Activated CD4-positive, alpha-beta T cell treated with anti-CD3 and anti-CD28 coated beads, Interleukin-2, amount 50 U/mL, for 48 hours (primary cell): ENCODE measurements at regions not wholly inside any gene's neighbourhood (a gene's known extent, or its start where the extent isn't known, plus 50 kb on each side); places are given as distances from the start of the nearest gene placed in this dataset.

Experiments
- DNase-seq, 2 experiments: peaks; one replicate each; pipeline ENCODE4 v3.0.0-alpha.2; 2020

GRCh38 chr5:61969755-61970154, 336.3 kb upstream of the KIF2A start:
- no peak for DNase-seq

- DNase-seq: no peak
These were observed 335.8 kb upstream of the KIF2A start for GRCh38 chr5:61970218-61970617.

DNA sequence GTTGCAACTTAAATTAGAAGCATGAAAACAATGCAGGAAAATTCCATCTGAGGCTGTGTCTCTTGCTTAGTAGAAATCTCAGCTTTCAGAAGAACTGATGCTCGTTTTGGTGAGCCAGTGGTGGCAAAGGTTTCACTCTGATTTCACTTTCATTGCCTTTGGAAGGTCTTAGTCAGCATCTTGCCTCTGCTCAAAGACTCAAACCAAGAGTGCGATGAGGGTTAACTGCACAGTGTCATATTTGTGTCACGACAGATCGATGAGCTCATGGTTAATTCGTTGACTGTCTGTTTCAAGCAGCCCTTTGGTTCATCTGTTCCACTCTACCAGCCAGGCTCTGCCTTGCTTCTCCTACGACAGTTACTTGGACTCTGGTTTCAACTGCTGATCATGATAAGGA, 331.3 kb upstream of the KIF2A start:
- DNase-seq: no peak

DNA sequence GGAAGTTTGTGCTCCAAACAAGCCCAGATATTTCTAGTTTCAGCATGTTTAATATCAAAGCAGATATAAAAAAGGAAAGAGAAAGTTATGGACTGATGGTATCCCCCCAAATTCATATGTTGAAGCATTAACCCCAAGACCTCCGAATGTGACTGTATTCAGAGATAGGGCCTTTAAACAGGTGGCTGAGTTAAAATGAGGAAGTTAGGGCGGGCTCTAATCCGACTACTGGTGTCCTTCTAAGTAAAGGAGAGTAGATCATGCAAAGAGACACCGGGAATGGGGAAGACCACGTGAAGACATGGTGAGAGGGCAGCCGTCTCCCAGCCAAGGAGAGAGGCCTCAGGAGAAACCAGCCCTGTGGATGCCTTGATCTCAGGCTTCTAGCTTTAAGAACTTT, 324.1 kb upstream of the KIF2A start:
- no peak for DNase-seq

- no peak for DNase-seq
These were observed 314.6 kb upstream of the KIF2A start for GRCh38 chr5:61991430-61991829.

- DNase-seq: no peak
These were observed 314.1 kb upstream of the KIF2A start for GRCh38 chr5:61991866-61992265.

DNA sequence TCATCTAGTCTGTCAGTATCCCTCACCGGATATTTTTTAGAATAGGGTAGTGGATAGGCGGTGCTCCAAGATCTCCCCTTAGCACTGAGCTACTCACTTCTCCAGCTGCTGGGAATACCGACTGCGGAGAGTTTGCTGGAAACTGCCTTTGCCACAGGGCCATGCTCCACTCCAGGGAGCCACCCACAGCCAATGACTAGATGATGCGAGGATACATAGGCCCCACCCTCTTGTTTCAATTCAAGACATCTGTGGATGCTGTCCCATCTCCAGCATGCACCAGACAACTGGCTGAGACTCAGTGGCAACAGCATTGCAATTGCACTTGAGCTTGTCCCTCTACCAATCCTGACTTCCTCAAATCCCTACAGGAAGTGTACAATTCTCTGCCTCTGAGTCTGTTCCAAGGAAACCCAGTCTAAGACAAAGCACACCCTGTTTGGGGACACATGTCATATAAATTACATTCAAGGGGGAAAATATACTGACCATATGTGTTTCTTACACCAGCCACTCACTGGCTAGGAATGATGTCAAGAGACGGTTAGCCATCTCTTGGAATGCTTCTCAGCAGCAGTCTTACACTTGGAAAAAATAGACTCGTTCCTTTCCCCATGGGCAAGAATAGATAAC, 312.6 kb upstream of the KIF2A start:
- DNase-seq: no peak

DNA sequence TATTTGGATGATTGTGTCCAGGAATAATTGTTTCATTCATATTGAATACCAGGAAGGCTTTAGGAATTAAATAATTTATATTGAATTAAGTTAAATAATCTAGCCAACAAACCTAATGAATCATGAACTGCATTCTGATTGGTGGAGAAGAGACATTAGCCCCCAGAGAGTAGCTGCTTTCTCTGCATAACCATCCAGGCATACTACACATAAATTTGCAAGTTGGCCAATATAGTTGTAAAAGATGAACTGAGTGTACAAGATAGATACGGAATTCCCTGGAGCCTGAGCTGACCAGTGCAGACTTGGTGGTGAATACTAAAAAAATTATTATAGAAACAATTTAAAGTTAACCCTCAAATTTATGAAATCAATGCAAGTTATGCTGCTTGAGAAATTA, 311.8 kb upstream of the KIF2A start:
- no peak for DNase-seq

DNA sequence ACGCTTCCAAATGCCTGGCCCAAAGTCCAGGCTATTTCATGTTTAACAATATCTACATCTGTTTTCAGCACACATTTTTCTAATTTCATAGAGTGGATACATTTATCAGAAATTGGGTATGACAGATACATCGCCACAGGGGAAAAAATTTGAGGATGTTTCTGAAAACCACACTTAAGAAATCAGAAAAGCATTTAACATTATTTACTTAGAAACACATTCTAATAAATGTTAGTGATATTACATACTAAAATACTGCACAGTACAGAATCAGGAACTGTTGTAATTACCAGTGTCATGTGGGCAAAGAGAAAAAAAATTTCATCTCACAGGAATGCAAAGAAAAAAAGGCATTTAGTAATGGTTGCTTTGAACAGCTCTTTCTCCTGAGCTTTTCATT, 310.5 kb upstream of the KIF2A start:
- DNase-seq: no peak

DNA sequence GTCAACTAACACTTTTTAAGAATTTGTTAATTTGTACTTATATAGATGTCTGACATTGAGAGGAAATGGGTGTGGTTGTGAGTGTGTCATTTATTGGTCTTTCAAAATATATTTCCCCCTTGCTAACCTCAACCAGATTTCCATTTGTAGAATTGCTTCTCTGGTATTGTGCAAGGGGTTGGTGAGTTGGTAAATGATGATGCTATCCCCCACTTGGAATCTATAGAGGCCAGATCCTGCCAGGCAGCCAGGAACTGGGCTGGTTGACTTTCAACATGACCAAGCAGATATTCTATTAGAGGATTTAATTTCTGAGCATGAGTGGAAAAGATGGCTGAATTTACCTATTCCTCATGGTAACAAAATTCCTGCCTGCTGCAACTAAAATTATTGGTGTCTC, 306.6 kb upstream of the KIF2A start:
- DNase-seq: no peak

GRCh38 chr5:62000646-62001045, 305.4 kb upstream of the KIF2A start:
- DNase-seq: no peak

- DNase-seq: no peak
These were observed 304.4 kb upstream of the KIF2A start for GRCh38 chr5:62001640-62002039.

- DNase-seq: no peak
These were observed 303.6 kb upstream of the KIF2A start for GRCh38 chr5:62002436-62002835.

DNA sequence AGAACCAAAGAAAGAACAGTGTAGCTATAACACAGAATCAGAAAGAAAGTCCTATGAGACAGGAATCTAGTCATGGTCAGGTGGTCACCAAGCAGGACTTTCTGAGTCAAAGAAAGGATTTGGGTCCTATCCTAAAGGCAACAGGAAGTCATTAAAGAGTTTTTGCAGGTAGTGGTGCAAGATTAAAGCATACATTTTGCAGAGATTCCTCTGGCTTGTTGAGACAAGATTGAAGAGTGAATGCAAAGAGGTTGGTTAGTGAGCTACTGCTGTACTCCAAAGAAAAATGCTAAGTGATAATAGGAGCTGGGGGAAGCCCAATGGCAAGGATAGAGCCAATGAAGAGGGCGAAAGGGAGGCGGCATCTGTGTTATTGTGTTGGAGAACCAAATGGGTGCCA, 300.5 kb upstream of the KIF2A start:
- no peak for DNase-seq

- DNase-seq: no peak
These were observed 298.5 kb upstream of the KIF2A start for GRCh38 chr5:62007457-62007856.

- DNase-seq: no peak
These were observed 294.8 kb upstream of the KIF2A start for GRCh38 chr5:62011089-62011664.

DNA sequence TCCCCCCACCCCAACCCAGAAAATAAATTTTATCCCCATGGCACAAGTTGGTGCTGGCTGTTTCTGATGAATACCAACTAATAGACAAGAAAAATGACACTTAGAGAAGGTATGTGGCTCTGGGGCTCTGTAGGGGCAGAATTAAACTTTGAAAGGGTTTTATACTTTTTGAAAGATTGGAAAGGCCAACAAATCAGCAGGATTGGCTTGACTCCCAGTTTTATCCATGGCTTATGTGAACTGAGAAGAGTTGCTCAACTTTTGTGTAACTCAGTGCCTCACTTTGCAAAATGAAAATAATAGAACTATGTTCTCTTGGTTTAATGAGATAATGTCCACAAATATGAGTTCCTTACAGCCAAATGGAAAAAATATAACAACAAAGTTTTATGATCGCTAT, 288.9 kb upstream of the KIF2A start:
- no peak for DNase-seq

- no peak for DNase-seq
These were observed 276.7 kb upstream of the KIF2A start for GRCh38 chr5:62029303-62029702.

DNA sequence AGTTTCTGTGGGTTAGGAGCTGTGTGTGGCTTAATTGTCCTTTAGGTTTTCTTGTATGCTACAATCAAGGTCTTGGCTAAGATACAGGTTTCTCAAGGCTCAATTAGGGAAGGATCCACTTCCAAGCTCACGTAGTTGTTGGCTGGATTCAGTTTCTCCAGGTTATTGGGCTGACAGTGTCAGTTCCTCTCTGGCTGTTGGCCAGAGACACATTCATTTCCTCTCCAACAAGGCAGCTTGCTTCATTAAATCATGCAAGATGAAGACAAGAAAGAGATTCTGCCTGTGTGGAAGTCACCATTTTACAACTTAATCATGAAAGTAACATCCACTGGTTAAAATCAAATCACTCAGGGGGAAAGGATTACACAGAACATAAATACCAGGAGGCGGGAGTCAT, 275.7 kb upstream of the KIF2A start:
- no peak for DNase-seq

- DNase-seq: no peak
These were observed 268.0 kb upstream of the KIF2A start for GRCh38 chr5:62038024-62038423.

GRCh38 chr5:62041156-62041756, 264.8 kb upstream of the KIF2A start:
- no peak for DNase-seq

GRCh38 chr5:62042007-62042406, 264.0 kb upstream of the KIF2A start:
- no peak for DNase-seq

GRCh38 chr5:62043289-62044280, 262.4 kb upstream of the KIF2A start:
- DNase-seq: no peak

DNA sequence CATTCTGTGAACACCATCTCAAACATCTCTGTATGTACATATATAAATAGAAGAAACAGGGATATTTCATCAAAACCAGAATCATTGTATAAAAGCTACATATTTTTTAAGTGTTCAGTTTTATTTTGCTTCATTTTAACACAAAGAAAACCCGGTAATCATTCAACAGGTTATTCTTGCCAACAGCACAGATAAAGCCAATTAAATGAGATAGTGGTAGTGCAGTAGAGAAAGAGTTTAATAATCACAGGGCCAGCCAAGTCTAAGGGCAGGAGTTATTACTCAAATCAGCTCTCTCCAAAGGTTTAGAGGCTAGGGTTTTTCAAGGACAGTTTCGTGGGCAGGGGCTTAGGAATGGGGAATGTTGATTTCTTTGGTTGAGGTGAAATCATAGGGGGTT, 261.0 kb upstream of the KIF2A start:
- no peak for DNase-seq
